ENCODE measurements at regions not wholly inside any gene's neighbourhood (a gene's known extent, or its start where the extent isn't known, plus 50 kb on each side); places are given as distances from the start of the nearest gene placed in this dataset.

DNA sequence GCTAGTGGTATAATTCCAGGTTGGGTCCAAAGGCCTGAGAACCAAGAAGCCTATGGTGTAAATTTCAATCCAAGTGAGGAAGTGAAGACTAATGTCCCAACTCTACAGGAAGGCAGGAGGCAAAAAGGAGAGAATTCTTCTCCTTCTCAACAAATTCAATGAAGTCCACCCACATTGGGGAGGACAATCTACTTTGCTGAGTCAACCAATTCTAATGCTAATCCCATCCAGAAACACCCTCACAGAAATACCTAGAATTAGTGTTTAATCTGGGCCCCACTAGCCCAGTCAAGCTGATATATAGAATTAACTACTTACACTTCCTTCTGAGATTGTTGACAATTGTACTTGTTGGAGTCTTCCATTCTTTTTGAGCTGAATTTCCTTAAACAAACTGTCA lies 413.2 kb upstream of the PHF14 start:
- TF ChIP-seq, protein P1, sequence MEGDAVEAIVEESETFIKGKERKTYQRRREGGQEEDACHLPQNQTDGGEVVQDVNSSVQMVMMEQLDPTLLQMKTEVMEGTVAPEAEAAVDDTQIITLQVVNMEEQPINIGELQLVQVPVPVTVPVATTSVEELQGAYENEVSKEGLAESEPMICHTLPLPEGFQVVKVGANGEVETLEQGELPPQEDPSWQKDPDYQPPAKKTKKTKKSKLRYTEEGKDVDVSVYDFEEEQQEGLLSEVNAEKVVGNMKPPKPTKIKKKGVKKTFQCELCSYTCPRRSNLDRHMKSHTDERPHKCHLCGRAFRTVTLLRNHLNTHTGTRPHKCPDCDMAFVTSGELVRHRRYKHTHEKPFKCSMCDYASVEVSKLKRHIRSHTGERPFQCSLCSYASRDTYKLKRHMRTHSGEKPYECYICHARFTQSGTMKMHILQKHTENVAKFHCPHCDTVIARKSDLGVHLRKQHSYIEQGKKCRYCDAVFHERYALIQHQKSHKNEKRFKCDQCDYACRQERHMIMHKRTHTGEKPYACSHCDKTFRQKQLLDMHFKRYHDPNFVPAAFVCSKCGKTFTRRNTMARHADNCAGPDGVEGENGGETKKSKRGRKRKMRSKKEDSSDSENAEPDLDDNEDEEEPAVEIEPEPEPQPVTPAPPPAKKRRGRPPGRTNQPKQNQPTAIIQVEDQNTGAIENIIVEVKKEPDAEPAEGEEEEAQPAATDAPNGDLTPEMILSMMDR (IDR thresholded peaks at IDR 0.05; ENCODE audit: low read depth, low read length) = no peak
- no peak for DNase-seq
- Histone ChIP-seq H3K4me3 (ENCODE audit: low read depth, low read length) (no peak overlapping the region), H3K27ac (no peak overlapping the region), H3K36me3 (no peaks in the 10 kb centered on the region), H3K9me3 (ENCODE audit: severe bottlenecking) (no peaks in the 10 kb centered on the region), H3K27me3 (ENCODE audit: insufficient read depth, low read depth, severe bottlenecking) (no peaks in the 10 kb centered on the region)

DNA sequence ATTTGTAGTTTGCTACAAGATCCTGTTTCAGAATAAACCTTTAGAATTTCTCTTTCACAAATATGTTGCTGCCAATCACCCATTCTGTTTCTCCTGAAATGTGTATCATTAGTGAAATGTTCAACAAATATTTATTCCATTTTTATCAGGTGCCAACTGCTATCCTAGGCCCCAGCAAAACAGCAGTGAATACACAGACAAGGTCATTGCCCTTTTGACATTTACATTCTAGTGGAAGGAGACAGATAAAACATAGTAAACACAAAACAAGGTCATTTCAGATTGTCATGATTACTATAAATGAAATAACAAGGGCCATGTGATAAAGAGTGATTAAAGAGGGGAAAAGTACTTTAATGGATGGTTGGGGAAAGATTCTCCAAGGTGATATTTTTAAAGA lies 404.8 kb upstream of the PHF14 start:
- Histone ChIP-seq H3K27ac (no peak overlapping the region), H3K4me3 (ENCODE audit: low read depth, low read length) (no peak overlapping the region), H3K9me3 (ENCODE audit: severe bottlenecking) (no peaks in the 10 kb centered on the region), H3K27me3 (ENCODE audit: insufficient read depth, low read depth, severe bottlenecking) (no peaks in the 10 kb centered on the region), H3K36me3 (no peaks in the 10 kb centered on the region)
- no peak for DNase-seq
- TF ChIP-seq, protein P1 (IDR thresholded peaks at IDR 0.05; ENCODE audit: low read depth, low read length) = no peak

DNA sequence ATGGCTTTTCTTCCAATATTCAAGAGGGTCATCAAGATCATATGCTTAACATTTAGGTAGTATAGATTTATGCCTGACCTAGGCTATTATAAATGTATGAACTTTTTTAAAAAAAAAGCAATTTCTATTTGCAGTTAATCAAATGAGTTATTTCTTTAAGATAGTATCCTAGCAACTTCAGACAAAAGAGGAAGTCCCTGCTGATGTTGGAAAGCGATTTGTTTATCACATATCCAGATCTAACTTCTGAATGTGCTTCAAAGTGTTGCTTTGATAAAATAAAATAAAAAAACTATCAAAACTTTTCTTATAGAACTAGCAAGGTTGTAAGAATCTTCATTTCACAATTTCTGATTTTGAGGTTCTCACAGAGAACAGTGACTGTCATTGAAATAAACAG lies 401.9 kb upstream of the PHF14 start:
- no peak for DNase-seq
- no peaks in the 10 kb centered on the region for H3K27me3 ChIP-seq (ENCODE audit: insufficient read depth, low read depth, severe bottlenecking)
- no peak overlapping the region for H3K4me3 ChIP-seq (ENCODE audit: low read depth, low read length)
- H3K9me3 ChIP-seq (ENCODE audit: severe bottlenecking) = no peaks in the 10 kb centered on the region
- TF ChIP-seq, protein P1 (IDR thresholded peaks at IDR 0.05; ENCODE audit: low read depth, low read length) = no peak
- H3K36me3 ChIP-seq = no peaks in the 10 kb centered on the region
- no peak overlapping the region for H3K27ac ChIP-seq

DNA sequence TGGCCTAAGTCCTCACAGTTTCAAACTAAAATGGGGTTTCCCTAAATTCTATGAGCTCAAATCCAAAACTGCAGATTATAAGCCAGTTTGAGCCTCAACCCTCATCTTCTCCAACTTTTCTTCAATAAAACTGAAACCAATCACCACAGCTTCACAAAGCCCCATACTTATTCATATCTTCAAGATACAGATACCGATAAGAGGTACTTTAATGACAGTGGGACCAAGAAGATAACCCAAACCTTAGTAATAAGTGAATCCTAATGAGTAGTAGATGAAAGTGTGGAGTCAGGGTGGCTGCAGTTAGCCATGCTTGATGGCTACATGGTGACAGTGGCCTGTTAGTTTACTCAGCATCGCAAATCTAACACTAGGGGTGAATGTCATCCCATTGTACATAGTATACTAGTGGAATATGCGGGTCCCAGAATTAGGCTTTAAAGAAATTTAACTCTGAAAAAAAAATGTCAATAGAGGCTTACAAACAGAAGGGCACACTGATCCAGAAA lies 395.8 kb upstream of the PHF14 start:
- no peaks in the 10 kb centered on the region for H3K9me3 ChIP-seq (ENCODE audit: severe bottlenecking)
- no peak overlapping the region for H3K27ac ChIP-seq
- TF ChIP-seq, protein P1 (IDR thresholded peaks at IDR 0.05; ENCODE audit: low read depth, low read length) = no peak
- no peak overlapping the region for H3K4me3 ChIP-seq (ENCODE audit: low read depth, low read length)
- no peaks in the 10 kb centered on the region for H3K27me3 ChIP-seq (ENCODE audit: insufficient read depth, low read depth, severe bottlenecking)
- H3K36me3 ChIP-seq = no peaks in the 10 kb centered on the region
- DNase-seq = no peak

DNA sequence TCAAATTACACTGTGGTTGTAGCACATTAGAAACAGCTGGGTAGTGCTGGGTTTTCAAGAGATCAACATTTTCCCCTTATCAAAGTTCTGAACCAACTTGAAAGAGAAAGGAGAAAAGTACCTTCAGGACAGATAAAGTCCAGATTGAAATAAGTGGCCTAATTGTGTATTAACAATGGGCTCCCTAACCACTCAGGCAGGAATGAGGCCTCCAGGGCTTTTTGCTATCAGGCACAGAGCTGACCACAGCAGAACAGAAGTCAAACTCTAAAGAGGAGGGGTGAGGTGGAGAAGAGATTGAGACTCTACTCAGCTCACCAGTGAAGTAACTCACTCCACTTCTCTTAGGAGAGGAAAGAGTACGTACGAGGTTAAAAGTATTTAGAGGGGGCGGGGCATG lies 394.1 kb upstream of the PHF14 start:
- H3K9me3 ChIP-seq (ENCODE audit: severe bottlenecking) = no peaks in the 10 kb centered on the region
- TF ChIP-seq, protein P1 (IDR thresholded peaks at IDR 0.05; ENCODE audit: low read depth, low read length) = no peak
- no peak overlapping the region for H3K4me3 ChIP-seq (ENCODE audit: low read depth, low read length)
- DNase-seq = no peak
- H3K27me3 ChIP-seq (ENCODE audit: insufficient read depth, low read depth, severe bottlenecking) = no peaks in the 10 kb centered on the region
- H3K27ac ChIP-seq = no peak overlapping the region
- H3K36me3 ChIP-seq = no peaks in the 10 kb centered on the region

DNA sequence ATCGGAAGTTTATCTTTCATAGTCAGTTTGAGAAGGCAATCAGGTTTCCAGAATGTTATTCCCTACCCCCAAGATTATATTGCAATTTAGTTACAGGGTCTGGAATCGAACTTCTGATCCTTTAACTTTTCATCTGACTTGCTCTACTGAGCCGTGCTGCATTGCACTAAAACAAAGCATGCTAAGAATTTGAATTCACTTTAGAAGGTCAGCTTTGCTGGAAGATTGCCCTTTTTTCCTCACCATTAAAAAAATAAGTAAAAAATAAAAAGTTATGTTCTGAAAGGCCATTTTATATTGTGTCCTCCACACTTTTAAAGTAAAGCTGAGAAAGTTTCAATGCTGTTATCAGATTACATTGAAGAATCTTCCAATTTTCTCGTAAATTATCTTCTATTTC lies 388.8 kb upstream of the PHF14 start:
- no peaks in the 10 kb centered on the region for H3K36me3 ChIP-seq
- DNase-seq = no peak
- TF ChIP-seq, protein P1 (IDR thresholded peaks at IDR 0.05; ENCODE audit: low read depth, low read length) = no peak
- no peak overlapping the region for H3K4me3 ChIP-seq (ENCODE audit: low read depth, low read length)
- H3K9me3 ChIP-seq (ENCODE audit: severe bottlenecking) = no peaks in the 10 kb centered on the region
- H3K27ac ChIP-seq = no peak overlapping the region
- no peaks in the 10 kb centered on the region for H3K27me3 ChIP-seq (ENCODE audit: insufficient read depth, low read depth, severe bottlenecking)
